Ascending aorta (tissue), 2 donors: ENCODE measurements at regions not wholly inside any gene's neighbourhood (a gene's known extent, or its start where the extent isn't known, plus 50 kb on each side); places are given as distances from the start of the nearest gene placed in this dataset.

Source experiments
- DNase-seq, 2 donors: peaks; one replicate each; pipeline ENCODE4 v3.0.0-alpha.2; 2019; ENCODE audit warnings: low spot score in 2 of 2
- H3K27ac ChIP-seq, 2 donors: fragments of 200-600 bp; sonication (generic); one replicate each; pipeline ENCODE4 v1.5.1; 2016 to 2017; ENCODE audit warnings: mild to moderate bottlenecking in 1 of 2
- H3K27me3 ChIP-seq: fragments of 200-600 bp; sonication (generic); one replicate; pipeline ENCODE4 v1.5.1; 2017
- H3K36me3 ChIP-seq, 2 donors: fragments of 200-600 bp; sonication (generic); one replicate each; pipeline ENCODE4 v1.5.1; 2016
- H3K4me1 ChIP-seq, 2 donors: fragments of 200-600 bp; sonication (generic); one replicate each; pipeline ENCODE4 v1.5.1; 2016 to 2017; ENCODE audit warnings: mild to moderate bottlenecking in 1 of 2
- H3K4me3 ChIP-seq, 2 donors: fragments of 200-600 bp; sonication (generic); one replicate each; pipeline ENCODE4 v1.5.1; 2016 to 2017; ENCODE audit warnings: mild to moderate bottlenecking in 1 of 2
- H3K9me3 ChIP-seq, 2 donors: fragments of 200-600 bp; sonication (generic); one replicate each; pipeline ENCODE4 v1.5.1; 2016
- CTCF ChIP-seq, 3 experiments: fragments of 200-600 bp in 2 of 3; fragments of 450-650 bp in 1 of 3; sonication (generic) in 2 of 3; IDR thresholded peaks; one replicate each; pipeline ENCODE4 v1.5.1; 2016 to 2019; ENCODE audit warnings: antibody characterized with exemption in 3 of 3, mild to moderate bottlenecking in 1 of 3, moderate library complexity in 1 of 3
- intact Hi-C: fragments of 100-400 bp; cut with DNase I; formaldehyde crosslinking; loops from one replicate; pipeline ENCODE4 v1.15.1; 2023

GRCh38 chr18:68219274-68219673, 495.6 kb downstream of the TMX3 start:
- no peak for DNase-seq
- no peak overlapping the region for H3K4me3 ChIP-seq
- H3K27ac ChIP-seq, result peak overlapping the region; percentile 26 to 58
- peaks cover 0 to 4% of the 10 kb centered on the region in 2 donors for H3K4me1 ChIP-seq
- no peaks in the 10 kb centered on the region for H3K27me3 ChIP-seq
- H3K36me3 ChIP-seq, result no peaks in the 10 kb centered on the region
- intact Hi-C loops, result no loop called here
- no peak for TF ChIP-seq CTCF (IDR thresholded peaks at IDR 0.05)
- H3K9me3 ChIP-seq, result no peaks in the 10 kb centered on the region

GRCh38 chr18:68215931-68216330, 499.0 kb downstream of the TMX3 start:
- Histone ChIP-seq H3K4me3 (no peak overlapping the region), H3K4me1 (no peaks in the 10 kb centered on the region), H3K27ac (no peak overlapping the region), H3K36me3 (no peaks in the 10 kb centered on the region), H3K9me3 (no peaks in the 10 kb centered on the region), H3K27me3 (no peaks in the 10 kb centered on the region)
- TF ChIP-seq CTCF (IDR thresholded peaks at IDR 0.05), result no peak
- DNase-seq, result no peak
- intact Hi-C loops, result no loop called here

GRCh38 chr18:68186039-68186438, 528.9 kb downstream of the TMX3 start:
- TF ChIP-seq CTCF (IDR thresholded peaks at IDR 0.05), result no peak
- no peak overlapping the region for H3K4me3 ChIP-seq
- H3K27ac ChIP-seq, result no peak overlapping the region
- H3K4me1 ChIP-seq, result no peaks in the 10 kb centered on the region
- H3K27me3 ChIP-seq, result no peaks in the 10 kb centered on the region
- no peak for DNase-seq
- H3K9me3 ChIP-seq, result no peaks in the 10 kb centered on the region
- no peaks in the 10 kb centered on the region for H3K36me3 ChIP-seq
- intact Hi-C loops, result no loop called here

GRCh38 chr18:68181956-68182355, 533.0 kb downstream of the TMX3 start:
- Histone ChIP-seq H3K9me3 (no peaks in the 10 kb centered on the region), H3K4me1 (no peaks in the 10 kb centered on the region)
- no peak for DNase-seq

GRCh38 chr18:68179811-68180210, 535.1 kb downstream of the TMX3 start:
- Histone ChIP-seq H3K27ac (no peak overlapping the region), H3K4me1 (no peaks in the 10 kb centered on the region), H3K9me3 (no peaks in the 10 kb centered on the region), H3K36me3 (no peaks in the 10 kb centered on the region), H3K4me3 (no peak overlapping the region), H3K27me3 (no peaks in the 10 kb centered on the region)
- no peak for TF ChIP-seq CTCF (IDR thresholded peaks at IDR 0.05)
- intact Hi-C loops, result no loop called here
- DNase-seq, result no peak

More at GRCh38 chr18:68181956-68182355, 533.0 kb downstream of the TMX3 start:
- Histone ChIP-seq H3K27me3 (no peaks in the 10 kb centered on the region), H3K27ac (no peak overlapping the region), H3K4me3 (no peak overlapping the region), H3K36me3 (no peaks in the 10 kb centered on the region)
- no peak for TF ChIP-seq CTCF (IDR thresholded peaks at IDR 0.05)
- intact Hi-C loops, result no loop called here

GRCh38 chr18:68178921-68179320, 536.0 kb downstream of the TMX3 start:
- no peak for TF ChIP-seq CTCF (IDR thresholded peaks at IDR 0.05)
- no peaks in the 10 kb centered on the region for H3K9me3 ChIP-seq
- no peak for DNase-seq

More at GRCh38 chr18:68178921-68179320, 536.0 kb downstream of the TMX3 start:
- no peaks in the 10 kb centered on the region for H3K27me3 ChIP-seq
- H3K4me3 ChIP-seq, result no peak overlapping the region
- H3K4me1 ChIP-seq, result no peaks in the 10 kb centered on the region
- H3K27ac ChIP-seq, result no peak overlapping the region
- intact Hi-C loops, result no loop called here
- H3K36me3 ChIP-seq, result no peaks in the 10 kb centered on the region
